AG04449 (cell line): ENCODE measurements at regions not wholly inside any gene's neighbourhood (a gene's known extent, or its start where the extent isn't known, plus 50 kb on each side); places are given as distances from the start of the nearest gene placed in this dataset.

Experiments
- CTCF ChIA-PET: fragments of 350-600 bp; formaldehyde crosslinking; extraction: SDS; loops from one replicate; lab custom pipeline; 2021; ENCODE audit warnings: antibody characterized with exemption; lab: Yijun Ruan, JAX
- POLR2A ChIA-PET: fragments of 400-600, 350-600 bp; formaldehyde crosslinking; extraction: SDS; loops from one replicate; lab custom pipeline; 2020; ENCODE audit warnings: antibody characterized with exemption, inconsistent platforms; lab: Yijun Ruan, JAX
- DNase-seq: peaks from one replicate; pipeline ENCODE4 v3.0.0-alpha.2; 2010; ENCODE audit warnings: low read depth, low spot score
- H3K4me3 ChIP-seq: 2 replicates; pipeline ENCODE4 v1.5.1; 2011; ENCODE audit warnings: low read depth, mild to moderate bottlenecking, control low read depth, low read length
- TF ChIP-seq, protein P1 (sequence below): IDR thresholded peaks from one replicate; pipeline ENCODE4 v1.5.1; 2011; ENCODE audit warnings: mild to moderate bottlenecking, moderate library complexity, low read length, control low read depth, inconsistent platforms; ENCODE audit not compliant: insufficient read depth; ENCODE audit errors: missing control alignments

DNA sequence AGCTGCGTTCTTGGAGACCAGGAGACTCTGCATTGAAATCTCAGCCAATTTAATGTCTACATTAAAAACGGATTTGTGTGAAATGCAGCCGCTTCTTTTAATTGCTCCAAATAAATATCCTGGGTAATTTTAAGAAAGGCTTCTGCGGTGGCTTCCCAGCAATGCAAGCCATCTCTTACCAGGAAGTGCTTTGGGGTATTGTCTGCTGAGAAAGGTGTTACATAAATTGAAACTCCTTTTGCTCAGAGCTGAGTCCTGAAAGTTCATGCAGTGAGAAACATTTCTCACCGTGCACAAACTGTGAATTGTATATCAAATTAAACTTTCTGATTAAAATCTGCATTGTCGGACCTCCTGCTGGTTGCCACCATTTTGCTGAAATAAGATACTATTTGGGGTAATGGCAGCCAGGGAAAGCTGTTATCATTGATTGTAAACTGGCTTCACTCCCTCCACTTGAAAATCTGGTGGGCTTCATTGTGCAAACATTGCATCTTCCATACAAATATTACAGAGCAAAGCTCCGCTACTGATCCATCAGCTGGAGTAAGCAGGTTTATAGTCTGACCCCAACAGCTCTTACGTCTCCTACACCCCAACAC, 59.5 kb downstream of the ZIC5 start:
- ChIA-PET POLR2A (no interaction called here), CTCF (interaction anchor here (1.3 to 5.8 kb wide), 3 partner anchors 11 to 602 kb away, joined by 3 to 121 read pairs (median 89); no protein-coding TSS in a partner anchor)
- DNase-seq: no peak

DNA sequence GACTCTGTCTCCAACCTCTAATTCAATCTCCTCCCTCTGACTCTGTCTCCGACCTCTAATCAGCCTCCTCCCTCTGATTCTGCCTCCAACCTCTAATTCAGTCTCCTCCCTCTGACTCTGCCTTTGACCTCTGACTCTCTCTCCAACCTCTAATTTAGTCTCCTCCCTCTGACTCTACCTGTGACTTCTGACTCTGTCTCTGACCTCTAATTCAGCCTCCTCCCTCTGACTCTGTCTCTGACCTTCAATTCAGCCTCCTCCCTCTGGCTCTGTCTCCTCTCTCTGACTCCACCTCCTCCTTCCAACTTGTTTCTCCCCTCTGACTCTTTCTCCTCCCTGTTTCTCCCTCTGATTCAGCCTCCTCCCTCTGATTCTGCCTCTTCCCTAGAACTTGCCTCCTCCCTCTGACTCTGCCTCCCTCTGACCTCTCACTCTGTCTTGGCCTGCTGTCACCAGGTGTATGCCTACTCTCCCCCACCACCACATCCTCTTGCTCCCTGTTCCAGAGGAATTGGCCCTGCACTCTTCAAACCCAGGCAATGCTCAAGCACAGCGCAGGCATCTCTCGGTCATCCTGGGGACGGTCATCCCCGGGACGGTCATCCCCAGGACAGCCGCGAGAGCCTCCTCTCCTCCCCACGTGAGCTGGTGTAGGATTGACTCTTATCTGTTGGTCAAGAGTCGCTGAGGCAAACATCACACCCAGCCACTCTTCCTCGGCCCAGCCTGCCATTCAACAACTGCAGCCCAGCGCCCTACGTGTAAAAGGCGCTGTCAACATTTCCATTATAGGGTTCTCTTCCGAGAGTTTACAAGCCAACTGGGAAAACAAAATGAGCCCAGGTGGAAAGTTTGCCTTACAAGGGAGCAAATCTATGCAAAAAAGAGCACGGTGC, 60.2 kb downstream of the ZIC5 start:
- no peak for DNase-seq
- CTCF ChIA-PET: interaction anchor here (5.6 to 5.8 kb wide), 2 partner anchors 322 to 603 kb away, joined by 89 to 121 read pairs; no protein-coding TSS in a partner anchor
- TF ChIP-seq, protein P1, sequence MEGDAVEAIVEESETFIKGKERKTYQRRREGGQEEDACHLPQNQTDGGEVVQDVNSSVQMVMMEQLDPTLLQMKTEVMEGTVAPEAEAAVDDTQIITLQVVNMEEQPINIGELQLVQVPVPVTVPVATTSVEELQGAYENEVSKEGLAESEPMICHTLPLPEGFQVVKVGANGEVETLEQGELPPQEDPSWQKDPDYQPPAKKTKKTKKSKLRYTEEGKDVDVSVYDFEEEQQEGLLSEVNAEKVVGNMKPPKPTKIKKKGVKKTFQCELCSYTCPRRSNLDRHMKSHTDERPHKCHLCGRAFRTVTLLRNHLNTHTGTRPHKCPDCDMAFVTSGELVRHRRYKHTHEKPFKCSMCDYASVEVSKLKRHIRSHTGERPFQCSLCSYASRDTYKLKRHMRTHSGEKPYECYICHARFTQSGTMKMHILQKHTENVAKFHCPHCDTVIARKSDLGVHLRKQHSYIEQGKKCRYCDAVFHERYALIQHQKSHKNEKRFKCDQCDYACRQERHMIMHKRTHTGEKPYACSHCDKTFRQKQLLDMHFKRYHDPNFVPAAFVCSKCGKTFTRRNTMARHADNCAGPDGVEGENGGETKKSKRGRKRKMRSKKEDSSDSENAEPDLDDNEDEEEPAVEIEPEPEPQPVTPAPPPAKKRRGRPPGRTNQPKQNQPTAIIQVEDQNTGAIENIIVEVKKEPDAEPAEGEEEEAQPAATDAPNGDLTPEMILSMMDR: no peak
- H3K4me3 ChIP-seq: no peak overlapping the region
- POLR2A ChIA-PET: no interaction called here

More for the DNA sequence above, 59.5 kb downstream of the ZIC5 start:
- H3K4me3 ChIP-seq: no peak overlapping the region
- TF ChIP-seq, protein P1: no peak

DNA sequence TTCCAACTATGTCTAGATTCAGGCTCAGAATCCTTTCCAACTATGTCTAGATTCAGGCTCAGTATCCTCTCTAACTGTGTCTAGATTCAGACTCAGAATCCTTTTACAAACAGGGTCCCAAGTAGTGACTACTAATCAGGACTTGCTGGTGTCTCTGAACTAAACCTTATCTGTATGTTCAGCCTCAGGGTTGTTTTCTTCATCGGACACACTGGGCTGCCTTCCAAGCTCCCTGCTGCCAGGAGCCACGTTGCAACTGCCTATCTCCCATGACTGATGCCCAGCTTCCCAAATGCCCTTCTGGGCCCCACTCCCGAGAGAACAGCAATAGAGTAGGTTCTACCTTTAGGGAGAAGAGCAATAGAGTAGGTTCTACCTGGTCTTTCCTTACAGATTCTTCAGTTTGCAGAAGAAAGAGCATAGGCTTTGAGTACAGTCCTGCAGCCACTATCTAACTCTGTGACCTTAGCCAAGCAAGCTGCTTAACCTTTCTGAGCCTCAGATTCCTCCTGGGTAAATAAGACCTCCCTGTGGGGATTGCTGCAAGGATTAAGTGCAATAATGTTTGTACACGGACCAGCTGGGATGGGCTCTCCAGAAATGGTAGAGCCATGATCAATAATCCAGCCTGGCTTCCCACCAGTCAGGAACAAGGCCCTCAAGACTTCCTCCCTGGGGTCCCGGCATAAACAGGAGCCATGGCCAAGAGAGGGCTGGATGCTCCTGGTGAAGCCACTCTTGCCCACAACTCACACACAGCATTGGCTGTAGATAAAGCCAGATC, 61.5 kb downstream of the ZIC5 start:
- TF ChIP-seq, protein P1: no peak
- ChIA-PET POLR2A (no interaction called here), CTCF (no interaction called here)

DNA sequence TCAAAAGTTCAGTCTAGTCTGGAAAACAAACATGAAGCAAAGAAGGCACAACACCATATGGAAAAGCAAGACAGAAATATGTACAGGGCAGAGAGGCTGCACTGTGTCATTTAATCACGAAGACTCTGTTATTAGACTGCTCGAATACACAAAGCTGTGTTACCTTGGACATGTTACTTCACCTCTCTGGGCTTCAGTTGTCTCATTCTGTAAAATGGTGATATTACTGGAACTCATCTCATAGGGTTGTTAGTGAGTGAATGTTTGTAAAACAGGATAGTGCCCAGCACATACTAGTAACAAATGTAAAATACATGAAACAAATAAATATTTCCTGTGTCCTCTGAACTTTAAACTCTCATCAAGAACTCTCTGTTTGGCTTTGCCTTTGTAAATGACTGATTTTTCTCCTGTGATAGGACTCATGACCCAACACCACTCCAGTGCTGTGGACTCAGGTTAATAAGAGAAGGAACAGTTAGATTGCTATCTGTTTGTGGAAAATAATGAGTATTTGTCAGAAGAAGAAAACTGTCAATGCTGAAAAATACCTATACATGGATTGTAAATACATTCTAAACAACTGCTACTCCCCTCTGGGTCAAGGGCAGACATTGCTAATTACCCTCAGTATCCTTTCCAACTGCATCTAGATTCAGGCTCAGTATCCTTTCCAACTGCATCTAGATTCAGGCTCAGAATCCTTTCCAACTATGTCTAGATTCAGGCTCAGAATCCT, 62.3 kb downstream of the ZIC5 start:
- H3K4me3 ChIP-seq: no peak overlapping the region
- POLR2A ChIA-PET: no interaction called here
- TF ChIP-seq, protein P1: no peak
- CTCF ChIA-PET: no interaction called here
- DNase-seq: no peak

More for the DNA sequence above, 61.5 kb downstream of the ZIC5 start:
- no peak for DNase-seq
- H3K4me3 ChIP-seq: no peak overlapping the region

DNA sequence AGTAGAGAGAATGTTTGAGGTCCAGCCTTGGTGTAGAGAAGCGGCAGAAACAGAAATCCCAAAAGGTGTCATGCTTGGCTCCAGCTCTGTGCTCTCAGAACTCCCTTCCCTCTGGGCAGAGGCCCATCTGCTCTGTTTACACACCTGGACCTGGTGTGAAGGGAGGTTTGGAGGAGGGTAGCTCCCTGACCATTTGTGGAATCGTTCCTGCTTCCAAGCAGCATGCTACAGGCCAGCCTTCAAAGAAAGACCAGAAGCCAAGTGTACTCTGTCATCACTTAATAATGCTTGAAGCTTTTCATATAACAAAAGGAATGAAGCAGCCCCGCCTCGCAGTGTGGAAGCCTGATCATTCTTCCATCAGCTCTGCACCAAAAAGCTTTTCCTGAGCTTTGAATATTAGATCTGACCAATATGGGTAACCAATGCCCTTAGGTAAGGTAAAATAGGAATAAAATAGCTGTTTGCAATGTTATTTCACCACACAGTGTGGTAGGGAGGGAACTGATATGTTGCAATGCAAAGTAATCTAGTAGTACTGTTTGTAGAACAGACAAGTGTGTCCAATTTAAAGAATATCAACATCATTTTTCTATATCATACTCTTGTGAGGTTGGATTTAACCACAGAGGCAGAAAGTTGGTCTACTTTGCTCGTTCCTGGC, 63.3 kb downstream of the ZIC5 start:
- ChIA-PET POLR2A (no interaction called here), CTCF (interaction anchor here (1.2 kb wide), 1 partner anchor 8 kb away, joined by 8 read pairs; no protein-coding TSS in a partner anchor)
- no peak for DNase-seq
- TF ChIP-seq, protein P1: no peak
- H3K4me3 ChIP-seq: no peak overlapping the region
